ENCODE measurements at regions not wholly inside any gene's neighbourhood (a gene's known extent, or its start where the extent isn't known, plus 50 kb on each side); places are given as distances from the start of the nearest gene placed in this dataset.

DNA sequence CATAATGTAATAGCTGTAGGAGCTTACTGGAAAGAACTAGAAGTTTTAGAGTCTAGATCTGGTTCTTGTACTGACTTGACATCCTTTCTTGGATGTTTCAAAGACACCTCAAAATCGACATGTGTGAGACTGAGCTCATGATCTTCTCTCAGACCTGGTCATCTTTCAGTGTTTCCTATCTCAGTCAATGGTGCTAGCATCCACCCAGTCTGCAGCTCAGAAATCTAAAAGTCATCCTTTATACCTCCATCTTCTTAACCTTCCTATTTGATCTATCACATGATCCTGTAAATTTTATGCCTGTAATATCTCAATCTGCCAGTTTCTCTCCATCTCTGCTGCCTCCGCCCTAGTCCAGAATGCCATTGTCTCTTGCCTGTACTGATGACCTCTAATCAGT lies 301.9 kb upstream of the PITX2 start:
- H3K4me2 ChIP-seq (replicated peaks; ENCODE audit: extremely low read depth, low read length, poor library complexity, severe bottlenecking), result no peak overlapping the region
- no peaks in the 10 kb centered on the region for H3K4me1 ChIP-seq (ENCODE audit: control insufficient read depth in 1 of 2, insufficient read depth in 2 of 2, low read length in 2 of 2)
- intact Hi-C loops (cut with micrococcal nuclease), result no loop called here
- no peaks in the 10 kb centered on the region for H3K79me2 ChIP-seq (ENCODE audit: insufficient read depth, low read length)
- H3K36me3 ChIP-seq (replicated peaks in 1 of 2; ENCODE audit: control insufficient read depth in 1 of 2, insufficient read depth in 2 of 2, low read length in 2 of 2), result no peaks in the 10 kb centered on the region
- no peak for DNase-seq
- H3K27me3 ChIP-seq (ENCODE audit: control insufficient read depth in 2 of 2, insufficient read depth in 2 of 2, low read length in 2 of 2), result no peaks in the 10 kb centered on the region
- Mint-ChIP-seq H3K9me3 (no peaks in the 10 kb centered on the region), H3K4me1 (no peaks in the 10 kb centered on the region), H3K27me3 (ENCODE audit: low read depth in 3 of 3) (no peaks in the 10 kb centered on the region), H3K27ac (no peak overlapping the region), H3K4me3 (no peak overlapping the region), H3K36me3 (no peaks in the 10 kb centered on the region)
- no peak for TF ChIP-seq CTCF (IDR thresholded peaks at IDR 0.05)
- no peak overlapping the region for H3K27ac ChIP-seq (ENCODE audit: low read depth in 1 of 2, low read length in 2 of 2)
- H4K20me1 ChIP-seq (ENCODE audit: insufficient read depth, low read length), result no peaks in the 10 kb centered on the region
- H3K9ac ChIP-seq (ENCODE audit: insufficient read depth, low read length, poor library complexity, severe bottlenecking), result no peak overlapping the region
- WGBS (ENCODE audit: insufficient coverage), result 100% methylated on average over 2 of the region's 2 CpGs
- no peaks in the 10 kb centered on the region for H3K9me3 ChIP-seq (replicated peaks in 1 of 2; ENCODE audit: control insufficient read depth in 1 of 2, insufficient read depth in 1 of 2, low read length in 2 of 2)
- no peak overlapping the region for H3K4me3 ChIP-seq (replicated peaks in 1 of 3; ENCODE audit: low read depth in 2 of 3, low read length in 3 of 3)
- H2AFZ ChIP-seq (ENCODE audit: insufficient read depth, low read depth, low read length, poor library complexity, severe bottlenecking), result no peak overlapping the region

DNA sequence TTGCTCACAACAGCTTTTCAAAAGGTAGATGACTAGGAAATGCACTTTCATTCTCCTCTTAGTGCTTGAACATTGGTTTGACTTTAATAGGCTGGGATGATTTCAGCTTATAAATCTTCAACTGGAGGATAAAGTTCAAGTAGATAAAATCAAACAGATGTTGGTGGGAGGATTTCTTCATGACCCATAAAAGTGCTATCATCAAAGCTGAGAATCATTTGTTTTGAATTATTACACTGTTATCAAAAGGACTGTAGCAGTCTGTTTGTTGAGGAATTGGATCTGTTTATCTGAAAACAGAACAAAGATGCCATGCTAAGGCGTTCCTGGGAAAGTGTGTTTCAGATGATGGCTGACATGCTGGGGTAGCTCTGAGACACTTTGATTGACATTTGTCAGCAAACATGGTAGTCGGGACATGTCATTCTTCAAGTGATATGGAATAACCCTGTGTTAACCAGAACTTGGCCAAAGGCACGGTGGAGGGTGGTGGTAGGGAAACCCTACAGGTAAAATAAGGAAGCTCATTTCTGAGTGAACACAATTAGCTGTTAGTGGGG lies 304.0 kb upstream of the PITX2 start:
- no peak for DNase-seq

More for the DNA sequence above, 304.0 kb upstream of the PITX2 start:
- Histone ChIP-seq H3K9ac (ENCODE audit: insufficient read depth, low read length, poor library complexity, severe bottlenecking) (no peak overlapping the region), H3K4me2 (replicated peaks; ENCODE audit: extremely low read depth, low read length, poor library complexity, severe bottlenecking) (no peak overlapping the region), H3K4me1 (ENCODE audit: control insufficient read depth in 1 of 2, insufficient read depth in 2 of 2, low read length in 2 of 2) (no peaks in the 10 kb centered on the region), H3K27ac (ENCODE audit: low read depth in 1 of 2, low read length in 2 of 2) (no peak overlapping the region), H3K4me3 (replicated peaks in 1 of 3; ENCODE audit: low read depth in 2 of 3, low read length in 3 of 3) (no peak overlapping the region), H4K20me1 (ENCODE audit: insufficient read depth, low read length) (no peaks in the 10 kb centered on the region), H3K79me2 (ENCODE audit: insufficient read depth, low read length) (no peaks in the 10 kb centered on the region), H3K27me3 (ENCODE audit: control insufficient read depth in 2 of 2, insufficient read depth in 2 of 2, low read length in 2 of 2) (no peaks in the 10 kb centered on the region), H3K36me3 (replicated peaks in 1 of 2; ENCODE audit: control insufficient read depth in 1 of 2, insufficient read depth in 2 of 2, low read length in 2 of 2) (no peaks in the 10 kb centered on the region), H2AFZ (ENCODE audit: insufficient read depth, low read depth, low read length, poor library complexity, severe bottlenecking) (no peak overlapping the region), H3K9me3 (replicated peaks in 1 of 2; ENCODE audit: control insufficient read depth in 1 of 2, insufficient read depth in 1 of 2, low read length in 2 of 2) (no peaks in the 10 kb centered on the region)
- no peaks in the 10 kb centered on the region for H3K36me3 Mint-ChIP-seq
- no peaks in the 10 kb centered on the region for H3K27me3 Mint-ChIP-seq (ENCODE audit: low read depth in 3 of 3)
- 60% methylated on average over 3 of the region's 3 CpGs for WGBS (ENCODE audit: insufficient coverage)
- no peaks in the 10 kb centered on the region for H3K4me1 Mint-ChIP-seq
- TF ChIP-seq CTCF (IDR thresholded peaks at IDR 0.05), result no peak
- no peak overlapping the region for H3K27ac Mint-ChIP-seq
- intact Hi-C loops (cut with micrococcal nuclease), result no loop called here
- H3K4me3 Mint-ChIP-seq, result no peak overlapping the region
- H3K9me3 Mint-ChIP-seq, result no peaks in the 10 kb centered on the region

All from CD14-positive monocyte (primary cell).